Heart left ventricle (tissue), 16 donors: ENCODE measurements at regions not wholly inside any gene's neighbourhood (a gene's known extent, or its start where the extent isn't known, plus 50 kb on each side); places are given as distances from the start of the nearest gene placed in this dataset.

Source experiments
- ATAC-seq, 4 donors: fragments of 200-7000 bp; cut with Tn5 transposase; one replicate each; pipeline ENCODE4 v1.9.1; 2020 to 2022; ENCODE audit warnings: moderate library complexity in 4 of 4, mild to moderate bottlenecking in 3 of 4, moderate number of reproducible peaks in 1 of 4
- DNase-seq, 5 donors: peaks; one replicate each; pipeline ENCODE4 v3.0.0-alpha.2; 2020
- H3K27ac ChIP-seq, 12 donors: fragments of 200-600 bp; sonication (generic) in 4 of 12; one replicate each; pipeline versions ENCODE4 v1.5.0 to v1.8.0; 2016 to 2022; ENCODE audit warnings: mild to moderate bottlenecking in 2 of 12
- H3K27me3 ChIP-seq, 9 donors: fragments of 200-600 bp; sonication (generic) in 2 of 9; one replicate each; pipeline versions ENCODE4 v1.5.1 to v1.8.0; 2016 to 2022; ENCODE audit warnings: mild to moderate bottlenecking in 3 of 9
- H3K36me3 ChIP-seq, 9 donors: fragments of 200-600 bp; sonication (generic) in 2 of 9; one replicate each; pipeline versions ENCODE4 v1.5.0 to v1.8.0; 2018 to 2022; ENCODE audit warnings: mild to moderate bottlenecking in 2 of 9
- H3K4me1 ChIP-seq, 12 donors: fragments of 200-600 bp; sonication (generic) in 4 of 12; one replicate each; pipeline versions ENCODE4 v1.5.0 to v1.8.0; 2016 to 2022; ENCODE audit warnings: mild to moderate bottlenecking in 3 of 12
- H3K4me3 ChIP-seq, 12 donors: fragments of 200-600 bp; sonication (generic) in 4 of 12; one replicate each; pipeline versions ENCODE4 v1.5.0 to v1.8.0; 2017 to 2022; ENCODE audit warnings: mild to moderate bottlenecking in 9 of 12, moderate library complexity in 4 of 12
- H3K9me3 ChIP-seq, 12 donors: fragments of 200-600 bp; sonication (generic) in 4 of 12; one replicate each; pipeline versions ENCODE4 v1.5.0 to v1.8.0; 2016 to 2022; ENCODE audit warnings: mild to moderate bottlenecking in 1 of 12
- POLR2A ChIP-seq, 2 donors: fragments of 450-650 bp; IDR thresholded peaks; one replicate each; pipeline ENCODE4 v1.6.1; 2017; ENCODE audit warnings: antibody characterized with exemption in 2 of 2, mild to moderate bottlenecking in 2 of 2, moderate library complexity in 2 of 2
- WGBS, 4 donors: extraction: QIAGEN DNeasy Blood & Tissue Kit in 2 of 4; methylation state at CpG; one replicate each; pipeline versions ENCODE4 v1.1.5 to v1.1.7; 2013 to 2018; 5-methylcytosine and 5-hydroxymethylcytosine counted together
- intact Hi-C, 10 donors: fragments of 100-400 bp; cut with DNase I; formaldehyde crosslinking; loops; one replicate each; pipeline versions ENCODE4 v1.11.1 to v1.14.2; 2022
- TF ChIP-seq, protein P1 (sequence below), 12 donors: fragments of 200-600 bp; sonication (generic) in 4 of 12; IDR thresholded peaks; one replicate each; pipeline versions ENCODE4 v1.5.0 to v1.8.0; 2018 to 2022; ENCODE audit warnings: antibody characterized with exemption in 12 of 12, mild to moderate bottlenecking in 5 of 12
- donor health status: ischemic (EF 13 %, LVEDD 7.1; RV severe dilation, severe dysfunction).
- donor health status: healthy with polysubstance abuse.
- donor health status: DM: no; HTN: yes; CAD: no.
- donor health status: DM: no; HTN: no; CAD: no.
- donor health status: ischemic (EF 25% LVEDD 6.9; RV normal size, moderate dysfunction).
- donor health status: ischemic (EF 25% LVEDD 5.7; RV mildly dilated, moderate dysfunction).
- donor health status: healthy.
- donor health status: DM: yes; HTN: yes; CAD: no.
- donor health status: ischemic (EF 35%, LVEDD 5.7; RV mildly dilated, moderate dysfunction).
- donor health status: nonischemic (EF 11% LVEDD 7.7; RV severe dilation, severe dysfunction).
- donor health status: DM: yes; HTN: yes; CAD: no.
- donor health status: PGD.
- donor health status: ischemic (EF 29% LVEDD 5.4; RV normal size, mild dysfunction).
- donor health status: nonischemic (EF 23%, LVEDD 6.1; RV moderate dilation, normal function).

DNA sequence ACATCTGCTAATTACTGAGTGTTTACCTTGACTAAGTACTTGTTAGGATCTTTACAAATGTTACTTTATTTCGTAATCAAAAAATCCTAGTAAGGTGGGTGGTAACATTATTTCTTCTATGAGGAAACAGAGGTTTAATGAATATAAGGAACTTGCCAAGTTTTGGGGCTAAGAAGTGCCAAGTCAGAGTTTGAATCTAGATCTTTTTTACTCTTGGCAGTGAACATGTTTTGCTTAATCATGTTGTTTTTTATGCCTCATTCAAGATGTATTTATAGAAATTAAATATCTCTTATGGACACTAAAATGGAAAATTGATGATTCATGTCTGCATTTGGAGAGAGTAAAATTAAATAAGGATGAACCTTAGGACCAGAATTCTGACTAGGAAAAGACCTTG lies 393.7 kb downstream of the UTRN start:
- intact Hi-C loops: no loop called here
- Histone ChIP-seq H3K27ac (peak overlapping the region in 1 of 12 donors; percentile 42), H3K36me3 (peaks cover 0 to 10% (median 0%) of the 10 kb centered on the region in 9 donors), H3K27me3 (no peaks in the 10 kb centered on the region), H3K4me1 (peaks cover 0 to 53% (median 15%) of the 10 kb centered on the region in 12 donors), H3K4me3 (no peak overlapping the region), H3K9me3 (peaks cover 0 to 20% (median 8%) of the 10 kb centered on the region in 12 donors)
- DNase-seq: no peak
- no peak for ATAC-seq
- 34 to 61% (median 53%) methylated on average over 1 of the region's 1 CpG for WGBS, 4 donors
- TF ChIP-seq, protein P1, sequence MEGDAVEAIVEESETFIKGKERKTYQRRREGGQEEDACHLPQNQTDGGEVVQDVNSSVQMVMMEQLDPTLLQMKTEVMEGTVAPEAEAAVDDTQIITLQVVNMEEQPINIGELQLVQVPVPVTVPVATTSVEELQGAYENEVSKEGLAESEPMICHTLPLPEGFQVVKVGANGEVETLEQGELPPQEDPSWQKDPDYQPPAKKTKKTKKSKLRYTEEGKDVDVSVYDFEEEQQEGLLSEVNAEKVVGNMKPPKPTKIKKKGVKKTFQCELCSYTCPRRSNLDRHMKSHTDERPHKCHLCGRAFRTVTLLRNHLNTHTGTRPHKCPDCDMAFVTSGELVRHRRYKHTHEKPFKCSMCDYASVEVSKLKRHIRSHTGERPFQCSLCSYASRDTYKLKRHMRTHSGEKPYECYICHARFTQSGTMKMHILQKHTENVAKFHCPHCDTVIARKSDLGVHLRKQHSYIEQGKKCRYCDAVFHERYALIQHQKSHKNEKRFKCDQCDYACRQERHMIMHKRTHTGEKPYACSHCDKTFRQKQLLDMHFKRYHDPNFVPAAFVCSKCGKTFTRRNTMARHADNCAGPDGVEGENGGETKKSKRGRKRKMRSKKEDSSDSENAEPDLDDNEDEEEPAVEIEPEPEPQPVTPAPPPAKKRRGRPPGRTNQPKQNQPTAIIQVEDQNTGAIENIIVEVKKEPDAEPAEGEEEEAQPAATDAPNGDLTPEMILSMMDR (IDR thresholded peaks at IDR 0.05): no peak
- no peak for TF ChIP-seq POLR2A (IDR thresholded peaks at IDR 0.05)

GRCh38 chr6:144681334-144681733 lies 396.2 kb downstream of the UTRN start:
- no peak for DNase-seq
- Histone ChIP-seq H3K27me3 (no peaks in the 10 kb centered on the region), H3K4me1 (peaks cover 0 to 36% (median 13%) of the 10 kb centered on the region in 12 donors), H3K36me3 (peaks cover 0 to 14% (median 0%) of the 10 kb centered on the region in 9 donors), H3K27ac (no peak overlapping the region), H3K9me3 (peaks cover 0 to 13% (median under 1%) of the 10 kb centered on the region in 12 donors), H3K4me3 (no peak overlapping the region)
- intact Hi-C loops: no loop called here
- 48 to 62% (median 55%) methylated on average over 3 of the region's 3 CpGs for WGBS, 4 donors
- ATAC-seq: no peak
- TF ChIP-seq, protein P1 (IDR thresholded peaks at IDR 0.05): no peak
- TF ChIP-seq POLR2A (IDR thresholded peaks at IDR 0.05): no peak

DNA sequence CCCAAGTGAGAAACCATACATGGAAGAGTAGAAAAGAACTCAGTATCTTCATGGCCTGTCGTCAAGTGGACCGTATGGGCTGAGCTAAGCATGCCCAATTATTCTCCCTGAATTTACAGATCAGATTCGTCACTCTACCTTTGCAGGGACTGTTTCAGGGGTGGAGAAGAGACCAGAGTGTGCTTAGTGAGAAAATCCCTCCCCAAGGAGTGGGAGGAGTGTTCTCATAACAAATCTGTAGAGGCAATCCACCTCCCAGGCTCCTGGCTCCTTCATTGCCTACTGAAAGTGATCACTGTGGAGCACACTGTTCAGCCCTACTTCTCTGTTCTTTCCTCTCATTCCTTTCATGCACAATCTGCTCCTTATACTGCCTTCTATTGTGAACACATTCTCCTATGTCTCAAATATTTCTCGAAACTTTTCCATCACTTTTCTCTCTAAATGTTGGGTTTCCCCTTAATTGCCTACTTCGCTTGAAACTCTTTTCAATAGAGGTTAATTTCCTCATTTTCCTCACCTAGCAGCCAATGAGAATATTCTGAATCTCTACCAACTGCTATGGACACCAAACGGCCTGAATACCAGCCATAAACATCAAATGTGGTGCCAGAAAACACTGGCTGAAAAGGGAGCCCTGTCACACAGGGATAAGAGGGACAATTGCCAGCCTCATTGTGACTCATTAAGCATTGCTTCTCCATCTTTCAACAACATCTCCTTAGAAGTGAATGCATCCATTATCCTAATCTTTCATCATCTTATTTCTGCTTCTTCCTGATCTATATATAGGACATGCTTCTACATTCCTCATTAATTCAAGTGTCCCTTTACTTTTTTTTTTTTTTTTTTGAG lies 398.3 kb downstream of the UTRN start:
- Histone ChIP-seq H3K36me3 (peaks cover 0 to 25% (median 0%) of the 10 kb centered on the region in 9 donors), H3K27ac (no peak overlapping the region), H3K27me3 (no peaks in the 10 kb centered on the region), H3K9me3 (peaks cover 0 to 26% (median 14%) of the 10 kb centered on the region in 12 donors), H3K4me3 (no peak overlapping the region), H3K4me1 (peaks cover 0 to 33% (median 11%) of the 10 kb centered on the region in 12 donors)
- ATAC-seq: no peak
- DNase-seq: no peak
- TF ChIP-seq, protein P1 (IDR thresholded peaks at IDR 0.05): no peak
- TF ChIP-seq POLR2A (IDR thresholded peaks at IDR 0.05): no peak
- intact Hi-C loops: no loop called here
- 70 to 90% (median 77%) methylated on average over 6 of the region's 6 CpGs for WGBS, 4 donors

DNA sequence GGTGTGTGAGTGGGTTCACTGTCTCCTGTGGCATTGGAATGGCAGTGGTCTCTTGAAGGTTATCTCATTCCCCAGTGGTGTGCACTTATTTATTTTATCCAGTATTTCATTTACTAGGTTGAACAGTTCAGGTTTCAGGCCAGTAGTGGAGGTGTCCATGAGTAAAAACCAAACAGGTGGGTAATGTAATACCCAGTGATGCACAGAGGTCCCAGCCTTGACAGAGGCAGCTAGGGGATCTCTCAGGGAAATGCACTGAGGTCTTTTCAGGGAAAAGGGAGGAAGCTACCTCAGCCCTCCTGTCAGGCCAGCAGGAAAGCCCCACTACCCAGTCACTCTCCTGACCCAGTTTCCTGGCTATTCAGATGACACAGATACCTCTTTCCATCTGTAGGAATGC lies 403.6 kb downstream of the UTRN start:
- peaks cover 0 to 25% (median 0%) of the 10 kb centered on the region in 9 donors for H3K36me3 ChIP-seq
- peaks cover 0 to 18% (median 0%) of the 10 kb centered on the region in 12 donors for H3K4me1 ChIP-seq
- H3K4me3 ChIP-seq: no peak overlapping the region
- no peak overlapping the region for H3K27ac ChIP-seq
- DNase-seq: no peak
- TF ChIP-seq, protein P1 (IDR thresholded peaks at IDR 0.05): no peak
- no peak for TF ChIP-seq POLR2A (IDR thresholded peaks at IDR 0.05)
- peaks cover 0 to 49% (median 15%) of the 10 kb centered on the region in 12 donors for H3K9me3 ChIP-seq
- ATAC-seq: no peak
- intact Hi-C loops: no loop called here
- no peaks in the 10 kb centered on the region for H3K27me3 ChIP-seq
